K562 (cell line): ENCODE measurements at regions not wholly inside any gene's neighbourhood (a gene's known extent, or its start where the extent isn't known, plus 50 kb on each side); places are given as distances from the start of the nearest gene placed in this dataset.

Source experiments
- ATAC-seq: fragments of 200-7000 bp; cut with Tn5 transposase; 3 replicates; pipeline ENCODE4 v1.9.1; 2020; ENCODE audit warnings: moderate library complexity
- BruUV-seq: library from RNA; stranded (reverse); fragments of 400-500 nt; replicated peaks from 2 replicates; lab custom pipeline; 2021; lab: Mats Ljungman, UMichigan
- CTCF ChIA-PET: fragments of 300-600 bp; formaldehyde crosslinking; extraction: SDS; loops from one replicate; lab custom pipeline; 2021; ENCODE audit warnings: low intra/inter-chr PET ratio; lab: Yijun Ruan, JAX
- POLR2A ChIA-PET: fragments of 300-600, 350-650 bp; sonication (Branson Sonifier 250); formaldehyde crosslinking; extraction: SDS; loops from one replicate; lab custom pipeline; 2021; ENCODE audit warnings: antibody characterized with exemption, inconsistent platforms; lab: Yijun Ruan, JAX
- DNase-seq, 4 experiments: peaks; one replicate each; pipeline versions ENCODE4 v3.0.0 to v3.0.0-alpha.2; 2011 to 2018; ENCODE audit warnings: low spot score in 3 of 4, mixed read lengths in 3 of 4; ENCODE audit errors: extremely low read depth in 1 of 4
- FAIRE-seq: peaks from 2 replicates; lab custom pipeline; 2011; peaks lifted over from hg19 to GRCh38; lab: Jason Lieb, UNC
- H2AFZ ChIP-seq: 2 replicates; pipeline ENCODE4 v1.6.0; 2011; ENCODE audit warnings: low read depth, low read length, control low read depth, inconsistent platforms
- H3K27ac ChIP-seq: fragments of 200-600 bp; 3 replicates; pipeline ENCODE4 v1.8.0; 2011; ENCODE audit warnings: low read depth, mild to moderate bottlenecking, control low read depth, inconsistent platforms, low read length, moderate library complexity, mixed read lengths; ENCODE audit errors: extremely low read depth
- H3K27me3 ChIP-seq, 2 experiments: fragments of 300-600 bp in 1 of 2; 2 replicates in 1 of 2; 3 replicates in 1 of 2; pipeline versions ENCODE4 v1.6.0 to v1.8.0; 2011; ENCODE audit warnings: inconsistent platforms in 2 of 2, low read length in 2 of 2, mild to moderate bottlenecking in 1 of 2, mixed read lengths in 1 of 2, moderate library complexity in 1 of 2; ENCODE audit not compliant: control insufficient read depth in 2 of 2, insufficient read depth in 2 of 2
- H3K36me3 ChIP-seq: fragments of 300-600 bp; 3 replicates; pipeline ENCODE4 v1.8.0; 2011; ENCODE audit warnings: mild to moderate bottlenecking, low read length, inconsistent platforms; ENCODE audit not compliant: control insufficient read depth, insufficient read depth
- H3K4me1 ChIP-seq, 2 experiments: fragments of 200-600 bp in 1 of 2; replicated peaks in 1 of 2; 2 replicates in 1 of 2; 3 replicates in 1 of 2; pipeline versions ENCODE4 v1.5.1 to v1.8.0; 2011; ENCODE audit warnings: inconsistent platforms in 2 of 2, low read length in 2 of 2, mild to moderate bottlenecking in 1 of 2, mixed read lengths in 1 of 2, moderate library complexity in 1 of 2; ENCODE audit not compliant: control insufficient read depth in 2 of 2, insufficient read depth in 2 of 2
- H3K4me2 ChIP-seq: 2 replicates; pipeline ENCODE4 v1.6.1; 2011; ENCODE audit warnings: low read length, control low read depth, inconsistent platforms, mixed read lengths; ENCODE audit not compliant: insufficient read depth
- H3K4me3 ChIP-seq: fragments of 200-600 bp; sonication (generic), shearing (Covaris generic); 2 replicates; pipeline ENCODE4 v1.5.1; 2016; ENCODE audit warnings: control low read depth, inconsistent platforms
- H3K79me2 ChIP-seq: fragments of 200-600 bp; 3 replicates; pipeline ENCODE4 v1.8.0; 2011; ENCODE audit warnings: low read length, inconsistent platforms; ENCODE audit not compliant: control insufficient read depth, insufficient read depth
- H3K9ac ChIP-seq, 2 experiments: 2 replicates each; pipeline versions ENCODE4 v1.6.0 to v1.6.1; 2011; ENCODE audit warnings: low read depth in 2 of 2, low read length in 2 of 2, control low read depth in 1 of 2, inconsistent platforms in 1 of 2, mild to moderate bottlenecking in 1 of 2, mixed read lengths in 1 of 2; ENCODE audit not compliant: insufficient read depth in 1 of 2
- H3K9me1 ChIP-seq: one replicate; pipeline ENCODE4 v1.6.0; 2011; ENCODE audit warnings: inconsistent platforms, mild to moderate bottlenecking, low read length, moderate library complexity; ENCODE audit not compliant: control insufficient read depth, insufficient read depth
- H3K9me3 ChIP-seq: replicated peaks from 2 replicates; pipeline ENCODE4 v1.5.1; 2011; ENCODE audit warnings: low read depth, low read length, inconsistent platforms; ENCODE audit not compliant: control insufficient read depth, insufficient read depth
- H4K20me1 ChIP-seq: replicated peaks from 2 replicates; pipeline ENCODE4 v1.6.1; 2011; ENCODE audit warnings: low read length, inconsistent platforms, mixed read lengths; ENCODE audit not compliant: control insufficient read depth, insufficient read depth
- ASH1L ChIP-seq: fragments of 450-650 bp; IDR thresholded peaks from 2 replicates; pipeline ENCODE4 v1.6.1; 2018; ENCODE audit warnings: borderline replicate concordance, mild to moderate bottlenecking, low read depth; ENCODE audit not compliant: partially characterized antibody
- E2F8 ChIP-seq: fragments of 450-650 bp; IDR thresholded peaks from 2 replicates; pipeline ENCODE4 v1.7.1; 2018; ENCODE audit warnings: mild to moderate bottlenecking, low read depth; ENCODE audit not compliant: partially characterized antibody
- PHB ChIP-seq: fragments of 250-450 bp; sonication (Bioruptor Pico); IDR thresholded peaks from 2 replicates; pipeline ENCODE4 v1.5.0; 2021
- POLR3A ChIP-seq: IDR thresholded peaks from 2 replicates; pipeline ENCODE4 v1.6.1; 2011; ENCODE audit warnings: borderline replicate concordance, mild to moderate bottlenecking, moderate library complexity; ENCODE audit not compliant: insufficient read length, insufficient read depth; ENCODE audit errors: extremely low read depth
- PRMT5 ChIP-seq: sonication (generic); formaldehyde crosslinking; IDR thresholded peaks from 2 replicates; pipeline ENCODE4 v1.5.0; 2020; ENCODE audit warnings: missing genetic modification reagents
- TRIM28 ChIP-seq: fragments of 450-650 bp; IDR thresholded peaks from 2 replicates; pipeline ENCODE4 v1.6.1; 2017
- ZNF23 ChIP-seq: fragments of 250-450 bp; sonication (Bioruptor Pico); IDR thresholded peaks from 2 replicates; pipeline ENCODE4 v1.4.0; 2020; ENCODE audit warnings: mild to moderate bottlenecking
- WGBS: fragments of 100-300 bp; shearing (Covaris generic); methylation state at CpG from one replicate; pipeline ENCODE4 v1.1.6; 2016; ENCODE audit warnings: low coverage, mixed read lengths; ENCODE audit not compliant: insufficient coverage; ENCODE audit errors: missing lambda C conversion rate; 5-methylcytosine and 5-hydroxymethylcytosine counted together
- in situ Hi-C: fragments of 300-500 bp; cut with MboI; formaldehyde crosslinking; loops from 4 replicates; pipeline ENCODE4 v1.15.0; 2018; ENCODE audit warnings: inconsistent platforms, mixed read lengths
- intact Hi-C: fragments of 100-400 bp; cut with micrococcal nuclease; formaldehyde crosslinking; loops from 2 replicates; pipeline ENCODE4 v1.14.2; 2022
- TF ChIP-seq, protein P1 (sequence below): fragments of 250-450 bp; sonication (Bioruptor Pico); IDR thresholded peaks from 2 replicates; pipeline ENCODE4 v1.8.0; 2022; ENCODE audit warnings: inconsistent platforms
- TF ChIP-seq, protein P2 (sequence below): sonication (generic); formaldehyde crosslinking; IDR thresholded peaks from 2 replicates; pipeline ENCODE4 v1.8.0; 2022; ENCODE audit warnings: mild to moderate bottlenecking, missing genetic modification reagents

DNA sequence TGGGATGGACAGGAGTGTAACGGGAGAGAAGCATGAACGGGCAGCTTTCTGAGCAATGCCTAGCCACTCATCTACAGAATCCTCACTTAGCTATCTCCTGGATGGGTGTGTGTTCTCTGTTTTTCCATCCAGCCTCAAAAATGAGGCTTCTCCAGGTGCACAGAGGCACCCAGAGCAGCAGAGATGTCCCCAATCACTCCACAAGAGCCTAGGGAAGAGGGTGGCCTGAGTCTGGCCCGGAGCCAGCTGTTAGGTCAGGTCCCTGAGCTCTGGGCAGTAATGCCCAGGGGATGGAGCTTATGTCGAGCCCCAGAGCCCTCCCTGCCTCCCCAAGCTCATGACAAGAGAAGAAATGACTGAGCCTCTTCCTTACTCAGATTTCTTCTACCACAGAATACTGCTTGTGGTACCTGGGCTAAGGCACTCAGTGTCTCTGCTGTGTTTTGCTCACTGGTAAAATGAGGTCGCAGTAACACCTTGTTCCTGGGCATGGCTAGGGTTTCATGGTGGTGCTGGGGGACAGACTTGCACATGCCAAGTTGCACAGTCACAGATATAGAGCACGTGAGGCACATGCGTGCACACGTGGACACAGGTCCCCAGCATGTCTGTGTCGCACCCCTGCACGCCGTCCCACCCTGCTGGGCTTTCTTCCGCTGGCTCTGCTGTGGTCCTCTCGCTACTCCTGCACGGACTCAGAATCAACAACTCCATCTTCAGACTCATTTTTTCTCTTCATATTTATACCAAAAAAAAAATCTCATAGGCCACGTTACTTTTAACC lies 86.6 kb upstream of the SOX1 start:
- ChIA-PET POLR2A (interaction anchor here (0.6 kb wide), 1 partner anchor 43 kb away, joined by 3 read pairs; no protein-coding TSS in a partner anchor), CTCF (no interaction called here)
- H3K4me1 ChIP-seq: no peaks in the 10 kb centered on the region
- H4K20me1 ChIP-seq: no peaks in the 10 kb centered on the region; the same call in 1 of the 2 replicates
- no peak for ATAC-seq
- no peak overlapping the region for H3K4me2 ChIP-seq
- BruUV-seq: no TSS peak
- no peaks in the 10 kb centered on the region for H3K36me3 ChIP-seq
- no peaks in the 10 kb centered on the region for H3K9me1 ChIP-seq
- FAIRE-seq: no peak
- H3K4me3 ChIP-seq: no peak overlapping the region
- no peaks in the 10 kb centered on the region for H3K9me3 ChIP-seq
- in situ Hi-C loops (no loop called here), intact Hi-C loops (loop anchor here (5.0 kb wide), 1 partner anchor 463 kb away; no protein-coding TSS in a partner anchor)
- 0% methylated on average over 15 of the region's 15 CpGs for WGBS
- H2AFZ ChIP-seq: no peak overlapping the region
- H3K79me2 ChIP-seq: no peaks in the 10 kb centered on the region
- H3K27me3 ChIP-seq: peaks cover 0 to 7% of the 10 kb centered on the region in 2 experiments; a peak in 1 of 5 replicates
- H3K9ac ChIP-seq: no peak overlapping the region
- no peak overlapping the region for H3K27ac ChIP-seq
- TF ChIP-seq ASH1L: no peak
- TF ChIP-seq, protein P1, sequence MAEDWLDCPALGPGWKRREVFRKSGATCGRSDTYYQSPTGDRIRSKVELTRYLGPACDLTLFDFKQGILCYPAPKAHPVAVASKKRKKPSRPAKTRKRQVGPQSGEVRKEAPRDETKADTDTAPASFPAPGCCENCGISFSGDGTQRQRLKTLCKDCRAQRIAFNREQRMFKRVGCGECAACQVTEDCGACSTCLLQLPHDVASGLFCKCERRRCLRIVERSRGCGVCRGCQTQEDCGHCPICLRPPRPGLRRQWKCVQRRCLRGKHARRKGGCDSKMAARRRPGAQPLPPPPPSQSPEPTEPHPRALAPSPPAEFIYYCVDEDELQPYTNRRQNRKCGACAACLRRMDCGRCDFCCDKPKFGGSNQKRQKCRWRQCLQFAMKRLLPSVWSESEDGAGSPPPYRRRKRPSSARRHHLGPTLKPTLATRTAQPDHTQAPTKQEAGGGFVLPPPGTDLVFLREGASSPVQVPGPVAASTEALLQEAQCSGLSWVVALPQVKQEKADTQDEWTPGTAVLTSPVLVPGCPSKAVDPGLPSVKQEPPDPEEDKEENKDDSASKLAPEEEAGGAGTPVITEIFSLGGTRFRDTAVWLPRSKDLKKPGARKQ (CRISPR knock-in tag): no peak
- no peak for TF ChIP-seq TRIM28
- TF ChIP-seq PHB: no peak
- TF ChIP-seq PRMT5 (CRISPR knock-in tag): no peak
- no peak for TF ChIP-seq POLR3A
- no peak for TF ChIP-seq E2F8
- no peak for TF ChIP-seq ZNF23 (CRISPR knock-in tag)
- TF ChIP-seq, protein P2, sequence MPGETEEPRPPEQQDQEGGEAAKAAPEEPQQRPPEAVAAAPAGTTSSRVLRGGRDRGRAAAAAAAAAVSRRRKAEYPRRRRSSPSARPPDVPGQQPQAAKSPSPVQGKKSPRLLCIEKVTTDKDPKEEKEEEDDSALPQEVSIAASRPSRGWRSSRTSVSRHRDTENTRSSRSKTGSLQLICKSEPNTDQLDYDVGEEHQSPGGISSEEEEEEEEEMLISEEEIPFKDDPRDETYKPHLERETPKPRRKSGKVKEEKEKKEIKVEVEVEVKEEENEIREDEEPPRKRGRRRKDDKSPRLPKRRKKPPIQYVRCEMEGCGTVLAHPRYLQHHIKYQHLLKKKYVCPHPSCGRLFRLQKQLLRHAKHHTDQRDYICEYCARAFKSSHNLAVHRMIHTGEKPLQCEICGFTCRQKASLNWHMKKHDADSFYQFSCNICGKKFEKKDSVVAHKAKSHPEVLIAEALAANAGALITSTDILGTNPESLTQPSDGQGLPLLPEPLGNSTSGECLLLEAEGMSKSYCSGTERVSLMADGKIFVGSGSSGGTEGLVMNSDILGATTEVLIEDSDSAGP (CRISPR knock-in tag): no peak
- DNase-seq: no peak
